Islet precursor cell (in vitro differentiated cells): ENCODE measurements at regions not wholly inside any gene's neighbourhood (a gene's known extent, or its start where the extent isn't known, plus 50 kb on each side); places are given as distances from the start of the nearest gene placed in this dataset.
A peak's percentile ranks its signal among the peaks of the same experiment; 100 is the strongest.

Source experiments
- DNase-seq: peaks from one replicate; pipeline ENCODE4 v3.0.0-alpha.2; 2018

DNA sequence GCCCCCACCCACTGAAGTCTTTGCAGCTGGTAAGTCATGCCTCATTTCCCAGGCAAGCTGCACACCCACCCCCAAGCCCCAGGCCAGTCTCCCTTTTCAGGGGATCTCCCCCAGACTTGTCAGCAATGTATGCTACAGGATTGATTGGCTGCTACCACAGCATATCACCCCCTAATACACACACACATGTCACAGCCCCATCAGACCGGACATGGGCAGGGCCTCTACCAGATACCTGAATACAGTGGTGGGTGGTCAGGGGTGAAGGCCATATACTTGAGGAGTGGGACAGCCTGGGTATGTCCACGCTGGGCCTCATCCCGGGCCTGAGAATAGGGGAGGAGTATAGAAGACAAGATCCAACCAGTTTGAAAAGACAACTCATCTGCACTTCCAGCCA is 63.4 kb upstream of the ARAP3 start:
- no peak for DNase-seq

DNA sequence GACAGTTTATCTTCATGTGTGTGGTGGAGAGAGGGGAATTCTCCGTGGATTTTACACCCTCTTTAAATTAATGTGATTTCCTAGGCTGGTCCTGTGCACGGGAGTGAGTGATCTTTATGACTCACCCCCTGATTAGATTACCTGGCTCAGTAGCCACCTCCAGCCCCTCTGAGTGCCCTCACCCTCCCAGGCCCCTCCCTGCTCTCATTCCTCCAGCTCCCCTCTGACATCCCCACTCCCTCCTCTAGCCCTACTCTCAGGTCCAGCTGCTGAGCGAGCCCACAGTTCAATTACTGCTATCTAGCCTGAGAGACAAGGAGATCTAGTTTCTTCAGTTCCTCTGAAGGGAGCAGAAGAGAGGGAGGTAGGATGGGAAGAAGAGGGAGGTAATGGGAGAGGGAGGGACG is 61.8 kb upstream of the ARAP3 start:
- DNase-seq = no peak

DNA sequence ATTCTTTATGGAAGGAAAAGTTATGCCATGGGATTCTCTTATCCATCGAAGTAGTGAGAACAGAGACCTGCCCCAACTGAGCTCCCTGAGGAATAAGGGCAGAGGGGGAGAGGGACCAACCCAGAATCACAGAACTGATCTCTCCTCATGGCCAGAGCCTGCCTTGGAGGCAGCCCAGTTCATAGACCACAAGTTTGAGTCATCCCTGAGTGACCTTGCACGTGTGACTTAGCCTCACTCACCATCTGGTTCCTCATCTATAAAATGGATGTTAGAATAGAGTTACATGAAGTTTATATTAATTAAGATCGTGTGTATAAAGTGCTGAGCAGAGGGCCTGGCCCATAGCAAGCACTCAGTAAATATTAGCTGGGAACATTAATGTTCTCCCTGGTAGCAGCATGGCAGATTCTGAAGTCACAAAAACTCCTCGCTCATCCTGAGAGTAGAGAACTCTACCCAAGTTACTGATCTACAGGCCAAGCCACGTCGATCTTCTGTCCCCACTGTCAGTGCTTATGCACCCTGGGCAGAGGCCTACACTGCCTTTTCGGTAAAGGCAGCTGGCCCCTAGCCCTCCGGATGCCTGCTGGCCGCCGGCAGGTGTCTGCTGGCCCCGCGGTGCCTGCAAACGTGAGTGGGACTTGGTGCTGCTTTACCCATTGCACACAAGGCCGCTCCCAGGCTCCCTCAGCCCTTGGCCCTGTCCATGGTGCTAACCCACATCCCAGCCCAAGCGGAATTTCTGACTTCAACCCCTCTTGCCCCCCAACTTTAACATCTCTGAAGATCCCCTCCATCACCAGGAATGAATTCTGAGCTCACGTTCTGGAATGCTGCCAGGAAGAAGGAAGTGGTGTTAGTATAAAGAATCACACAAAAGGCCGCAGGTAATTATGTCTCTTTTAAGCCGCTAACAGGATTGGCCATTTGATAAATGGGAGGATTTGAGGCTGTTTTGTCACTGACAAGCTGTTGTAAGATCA is 61.1 kb upstream of the ARAP3 start:
- DNase-seq = peak; percentile 84

DNA sequence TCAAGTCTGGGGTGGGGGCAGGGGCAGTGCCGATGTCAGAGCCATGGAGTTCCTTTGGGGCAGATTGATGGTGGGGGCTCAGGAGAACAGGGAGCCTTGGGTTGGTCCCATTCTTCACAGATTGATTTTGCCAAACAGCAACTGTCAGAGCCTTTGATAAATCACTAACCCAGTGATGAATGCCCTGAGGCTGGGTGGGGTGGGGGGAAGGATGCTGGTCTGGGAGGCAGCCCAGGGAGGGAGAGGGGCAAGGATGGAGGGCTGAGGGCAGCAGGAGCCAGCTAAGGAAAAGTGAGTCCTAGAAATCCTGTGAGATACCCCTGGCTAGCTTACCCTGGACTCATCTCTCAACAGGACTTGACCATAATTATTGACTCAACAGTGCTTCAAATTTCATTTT is 60.1 kb upstream of the ARAP3 start:
- DNase-seq = no peak

DNA sequence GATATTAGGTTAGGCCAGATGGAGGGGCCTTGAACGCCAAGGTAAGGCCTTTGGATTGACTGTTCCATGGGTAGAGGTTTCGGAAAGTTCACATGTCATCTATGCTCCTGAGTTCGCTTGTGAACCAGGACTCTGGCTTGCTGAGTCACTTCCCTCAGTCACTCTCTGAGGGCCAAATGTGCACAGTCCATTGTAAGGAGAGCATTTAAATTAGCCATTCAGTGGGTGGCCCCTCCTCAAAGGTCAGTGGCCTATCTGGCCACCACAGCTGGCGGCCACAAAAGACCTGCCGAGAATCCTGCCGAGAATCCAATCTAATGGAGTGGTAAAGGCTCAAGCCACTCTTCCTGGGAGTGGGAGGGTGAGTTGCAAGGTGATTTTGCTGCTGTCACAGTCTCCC is 58.9 kb upstream of the ARAP3 start:
- DNase-seq = no peak

DNA sequence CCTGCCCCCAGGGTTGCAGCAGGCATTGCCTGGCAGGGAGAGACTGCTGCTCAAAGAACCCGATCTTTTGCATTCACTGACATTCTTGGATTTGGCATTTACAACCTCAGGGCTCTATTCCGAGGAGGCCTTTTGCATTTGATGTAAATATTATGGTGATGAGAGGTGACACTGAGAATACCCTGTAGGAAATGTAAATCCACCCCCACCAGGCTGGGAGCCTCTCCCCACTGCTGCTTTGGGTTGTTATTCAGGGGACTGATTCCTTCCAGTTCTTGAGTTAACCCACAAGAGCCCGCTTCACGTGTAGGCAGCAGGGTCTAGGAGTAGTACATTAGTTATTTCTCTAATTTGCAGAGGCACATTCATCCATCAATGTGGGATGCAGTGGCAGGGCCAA is 55.5 kb upstream of the ARAP3 start:
- no peak for DNase-seq

DNA sequence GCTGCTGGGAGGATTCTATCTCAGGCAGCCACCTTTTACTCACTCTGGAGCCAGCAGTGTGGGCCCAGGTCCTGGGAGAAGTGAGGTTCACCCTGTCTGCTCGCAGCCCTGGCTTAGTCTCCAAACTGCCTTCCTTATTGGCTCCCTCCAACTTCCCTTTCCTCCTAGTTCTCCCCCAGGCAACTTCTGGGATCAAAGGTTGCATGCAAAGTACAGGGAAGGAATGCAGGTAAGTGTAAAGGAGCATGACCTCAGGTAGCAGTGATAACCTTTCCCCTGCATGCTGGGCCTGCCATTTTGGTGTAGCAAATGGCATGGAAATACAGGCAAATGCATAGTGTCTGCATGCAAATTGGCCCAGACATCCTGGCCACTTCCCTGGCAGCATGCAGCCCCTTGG is 53.8 kb upstream of the ARAP3 start:
- DNase-seq = peak; percentile 62

DNA sequence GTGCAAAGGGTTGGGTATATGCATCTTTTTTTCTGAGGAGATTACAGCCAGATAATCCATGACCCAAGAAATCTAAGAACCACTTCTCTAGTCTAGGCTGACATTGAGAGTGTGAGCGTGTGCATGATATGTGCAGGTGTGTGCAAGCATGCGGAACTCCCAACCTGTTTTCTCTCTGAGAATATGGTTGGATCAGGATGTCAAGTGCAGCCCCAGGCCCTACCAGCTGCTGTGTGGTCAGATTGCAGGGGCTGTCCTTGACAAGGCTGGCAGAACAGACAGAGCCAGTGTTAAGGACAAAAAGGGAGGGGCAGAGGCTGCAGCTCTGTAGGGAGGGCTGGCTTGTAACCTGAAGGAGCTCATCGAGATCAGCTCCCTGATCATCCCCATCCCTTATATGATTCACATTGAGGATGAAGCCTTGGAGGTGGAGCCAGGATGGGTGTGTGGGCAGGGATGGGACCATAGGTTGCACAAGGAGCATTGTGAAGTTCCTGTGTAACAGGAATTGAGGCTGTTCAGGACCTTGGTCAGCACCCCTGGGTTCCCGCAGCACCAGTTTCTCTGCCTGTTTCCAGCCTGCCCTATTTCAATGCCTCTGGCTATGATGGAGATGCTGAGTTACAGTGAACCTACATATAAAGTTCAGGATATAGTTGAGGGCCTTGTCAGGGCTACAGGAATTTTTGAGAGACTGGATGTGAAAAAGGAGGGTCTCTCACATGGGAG is 52.6 kb upstream of the ARAP3 start:
- peak; percentile 90 for DNase-seq

DNA sequence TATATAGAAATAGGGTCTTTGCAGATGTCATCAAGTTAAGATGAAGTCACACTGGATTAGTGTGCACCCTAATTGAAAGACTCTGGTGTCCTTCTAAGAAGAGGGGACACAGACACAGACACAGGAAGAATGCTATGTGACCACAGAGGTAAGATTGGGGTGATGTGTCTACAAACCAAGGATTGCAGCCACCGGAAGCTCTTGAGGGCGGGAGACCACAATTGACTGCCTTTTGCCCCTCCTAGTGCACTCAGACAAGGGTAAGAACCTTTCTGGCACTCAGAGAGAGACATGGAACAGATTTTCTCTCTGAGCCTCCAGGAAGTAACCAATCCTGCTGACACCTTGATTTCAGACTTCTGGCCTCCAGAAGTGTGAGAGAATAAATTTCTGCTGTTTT is 51.2 kb upstream of the ARAP3 start:
- no peak for DNase-seq

DNA sequence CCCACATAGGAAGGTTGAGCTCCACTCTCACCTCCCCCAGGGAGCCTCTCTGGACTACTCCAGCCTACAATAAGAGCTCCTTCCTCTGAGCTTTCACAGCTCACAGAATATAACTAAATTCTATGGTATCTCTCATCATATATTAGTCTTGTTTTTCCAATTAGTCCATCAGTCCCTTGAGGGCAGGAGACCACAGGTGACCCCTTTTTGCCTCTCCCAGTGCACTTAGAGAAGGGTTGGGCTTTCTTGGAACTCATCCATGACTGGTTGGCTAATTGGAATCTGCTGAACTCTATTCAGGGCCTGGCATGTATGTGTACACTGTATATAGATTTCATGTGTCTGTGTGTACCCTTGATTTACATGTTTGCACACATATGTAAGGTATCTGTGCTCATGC is 50.4 kb upstream of the ARAP3 start:
- DNase-seq = no peak
